DMS153 treated with DMSO at 0.1 percent for 48 hours (cell line): ENCODE measurements at regions not wholly inside any gene's neighbourhood (a gene's known extent, or its start where the extent isn't known, plus 50 kb on each side); places are given as distances from the start of the nearest gene placed in this dataset.
"Not testable (repeated sequence)": the region's sequence is repeated elsewhere in the genome, so short reads cannot be mapped to it uniquely, and the experiment has no call there.

ENCODE experiments used
- DNase-seq: peaks from one replicate; lab custom pipeline; 2025; ENCODE audit not compliant: unreplicated experiment; lab: John Stamatoyannopoulos, UW

- no peak for DNase-seq
These were observed 260.4 kb downstream of the BRINP2 start for GRCh38 chr1:177431123-177431522.

GRCh38 chr1:177429234-177429633 lies 258.5 kb downstream of the BRINP2 start:
- no peak for DNase-seq

- DNase-seq: no peak
These were observed 257.1 kb downstream of the BRINP2 start for GRCh38 chr1:177427811-177428210.

GRCh38 chr1:177426497-177426896 lies 255.7 kb downstream of the BRINP2 start:
- no peak for DNase-seq

- no peak for DNase-seq
These were observed 254.4 kb downstream of the BRINP2 start for GRCh38 chr1:177425199-177425598.

- no peak for DNase-seq
These were observed 254.0 kb downstream of the BRINP2 start for GRCh38 chr1:177424744-177425143.

- DNase-seq: no peak
These were observed 252.3 kb downstream of the BRINP2 start for GRCh38 chr1:177423090-177423489.

GRCh38 chr1:177413982-177414596 lies 243.3 kb downstream of the BRINP2 start:
- DNase-seq: no peak

GRCh38 chr1:177411381-177411780 lies 240.6 kb downstream of the BRINP2 start:
- DNase-seq: no peak

- no peak for DNase-seq
These were observed 239.5 kb downstream of the BRINP2 start for GRCh38 chr1:177410179-177410766.

GRCh38 chr1:177406323-177406722 lies 235.6 kb downstream of the BRINP2 start:
- DNase-seq: not testable (repeated sequence)

- no peak for DNase-seq
These were observed 221.6 kb downstream of the BRINP2 start for GRCh38 chr1:177392336-177392735.

- no peak for DNase-seq
These were observed 215.3 kb downstream of the BRINP2 start for GRCh38 chr1:177385760-177386698.

- DNase-seq: no peak
These were observed 213.7 kb downstream of the BRINP2 start for GRCh38 chr1:177384461-177384860.

- DNase-seq: no peak
These were observed 213.0 kb downstream of the BRINP2 start for GRCh38 chr1:177383715-177384114.

- DNase-seq: no peak
These were observed 207.1 kb downstream of the BRINP2 start for GRCh38 chr1:177377866-177378265.

GRCh38 chr1:177368255-177368654 lies 197.5 kb downstream of the BRINP2 start:
- DNase-seq: no peak

- DNase-seq: no peak
These were observed 195.3 kb downstream of the BRINP2 start for GRCh38 chr1:177366091-177366490.

GRCh38 chr1:177360791-177361190 lies 190.0 kb downstream of the BRINP2 start:
- no peak for DNase-seq

GRCh38 chr1:177356674-177357435 lies 186.1 kb downstream of the BRINP2 start:
- DNase-seq: no peak

GRCh38 chr1:177355575-177355974 lies 184.8 kb downstream of the BRINP2 start:
- DNase-seq: no peak
